OCI-LY3 (cell line): ENCODE measurements at regions not wholly inside any gene's neighbourhood (a gene's known extent, or its start where the extent isn't known, plus 50 kb on each side); places are given as distances from the start of the nearest gene placed in this dataset.

Experiments
- CTCF ChIP-seq: fragments of 200-600, 300-600 bp; sonication (generic); IDR thresholded peaks from 2 replicates; pipeline ENCODE4 v1.5.1; 2014; ENCODE audit warnings: antibody characterized with exemption, low read length, low read depth
- EZH2phosphoT487 ChIP-seq: fragments of 200-600 bp; shearing (Covaris generic); IDR thresholded peaks from 2 replicates; pipeline ENCODE4 v1.6.1; 2018; ENCODE audit warnings: antibody characterized with exemption, mixed run types, low read depth

GRCh38 chr4:117664706-117665444, 369.4 kb upstream of the NDST3 start:
- TF ChIP-seq CTCF (no peak), EZH2phosphoT487 (no peak)
